ENCODE measurements at regions not wholly inside any gene's neighbourhood (a gene's known extent, or its start where the extent isn't known, plus 50 kb on each side); places are given as distances from the start of the nearest gene placed in this dataset.

DNA sequence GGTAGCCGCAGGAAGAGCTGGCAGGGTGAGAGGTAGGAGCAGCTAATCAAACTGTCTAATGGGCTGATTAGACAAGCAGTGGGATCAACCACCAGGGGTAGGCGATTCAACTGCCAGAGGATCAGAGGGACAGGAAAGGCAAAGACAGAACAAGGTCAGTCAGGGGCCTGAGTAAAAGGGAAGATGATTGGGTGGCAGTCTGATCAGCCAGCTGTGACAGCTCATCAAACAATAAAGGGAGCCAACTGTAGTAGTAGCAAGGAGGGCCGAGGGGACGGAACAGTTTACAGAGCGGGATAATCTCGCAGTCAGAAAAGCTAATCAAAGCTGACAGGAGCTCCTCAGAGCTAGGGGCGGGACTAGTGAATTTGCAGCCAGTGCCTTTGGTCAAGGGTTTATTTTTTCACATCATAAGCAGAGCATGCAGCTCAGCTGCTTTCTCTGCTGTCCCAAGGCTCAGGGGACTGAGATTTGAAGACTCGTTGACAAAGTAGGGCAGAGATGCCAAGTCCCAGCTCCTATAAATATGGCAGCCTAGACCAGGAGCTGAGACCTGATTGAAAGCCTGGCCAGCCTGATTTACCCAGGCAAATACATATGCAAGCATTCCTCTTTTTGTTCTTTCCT, 418.2 kb downstream of the GABRG2 start:
- TF ChIP-seq, protein P1, sequence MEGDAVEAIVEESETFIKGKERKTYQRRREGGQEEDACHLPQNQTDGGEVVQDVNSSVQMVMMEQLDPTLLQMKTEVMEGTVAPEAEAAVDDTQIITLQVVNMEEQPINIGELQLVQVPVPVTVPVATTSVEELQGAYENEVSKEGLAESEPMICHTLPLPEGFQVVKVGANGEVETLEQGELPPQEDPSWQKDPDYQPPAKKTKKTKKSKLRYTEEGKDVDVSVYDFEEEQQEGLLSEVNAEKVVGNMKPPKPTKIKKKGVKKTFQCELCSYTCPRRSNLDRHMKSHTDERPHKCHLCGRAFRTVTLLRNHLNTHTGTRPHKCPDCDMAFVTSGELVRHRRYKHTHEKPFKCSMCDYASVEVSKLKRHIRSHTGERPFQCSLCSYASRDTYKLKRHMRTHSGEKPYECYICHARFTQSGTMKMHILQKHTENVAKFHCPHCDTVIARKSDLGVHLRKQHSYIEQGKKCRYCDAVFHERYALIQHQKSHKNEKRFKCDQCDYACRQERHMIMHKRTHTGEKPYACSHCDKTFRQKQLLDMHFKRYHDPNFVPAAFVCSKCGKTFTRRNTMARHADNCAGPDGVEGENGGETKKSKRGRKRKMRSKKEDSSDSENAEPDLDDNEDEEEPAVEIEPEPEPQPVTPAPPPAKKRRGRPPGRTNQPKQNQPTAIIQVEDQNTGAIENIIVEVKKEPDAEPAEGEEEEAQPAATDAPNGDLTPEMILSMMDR (IDR thresholded peaks at IDR 0.05): no peak
- TF ChIP-seq POLR2A (IDR thresholded peaks at IDR 0.05): no peak

Data from adrenal gland (tissue), 5 donors.